ENCODE measurements at regions not wholly inside any gene's neighbourhood (a gene's known extent, or its start where the extent isn't known, plus 50 kb on each side); places are given as distances from the start of the nearest gene placed in this dataset.

GRCh38 chr2:173612354-173612753 is 257.7 kb downstream of the CDCA7 start:
- H3K9me3 ChIP-seq, result no peaks in the 10 kb centered on the region
- H3K4me1 ChIP-seq, result peaks cover 0 to 7% (median 0%) of the 10 kb centered on the region in 4 donors
- no peaks in the 10 kb centered on the region for H3K27me3 ChIP-seq
- WGBS, 2 donors (ENCODE audit: low coverage in 1 of 2), result 75% methylated on average over 3 of the region's 3 CpGs; no CpG with 5 or more reads in 1 of the 2 donors
- no peak for TF ChIP-seq POLR2A (IDR thresholded peaks at IDR 0.05)
- in situ Hi-C loops (cut with MboI; ENCODE audit: low pct_ligation_motif_present in 1 of 4, low pct_unique_long_range_greater_than_20kb in 1 of 4, low sequenced_read_pairs in 3 of 4), result no loop called here
- intact Hi-C loops (cut with DNase I; ENCODE audit: low total_unique reads), result no loop called here
- DNase-seq, result no peak
- H3K27ac ChIP-seq, result no peak overlapping the region
- H3K4me3 ChIP-seq, result no peak overlapping the region
- H3K36me3 ChIP-seq, result no peaks in the 10 kb centered on the region

- no peaks in the 10 kb centered on the region for H3K27me3 ChIP-seq
- intact Hi-C loops (cut with DNase I; ENCODE audit: low total_unique reads), result no loop called here
- peaks cover 0 to 7% (median 0%) of the 10 kb centered on the region in 4 donors for H3K4me1 ChIP-seq
These were observed 258.7 kb downstream of the CDCA7 start for GRCh38 chr2:173613386-173613785.

GRCh38 chr2:173614265-173614930 is 259.7 kb downstream of the CDCA7 start:
- no peaks in the 10 kb centered on the region for H3K27me3 ChIP-seq
- no peak for DNase-seq
- intact Hi-C loops (cut with DNase I; ENCODE audit: low total_unique reads) (no loop called here), in situ Hi-C loops (cut with MboI; ENCODE audit: low pct_ligation_motif_present in 1 of 4, low pct_unique_long_range_greater_than_20kb in 1 of 4, low sequenced_read_pairs in 3 of 4) (no loop called here)
- H3K27ac ChIP-seq, result no peak overlapping the region
- peaks cover 0 to 7% (median 0%) of the 10 kb centered on the region in 4 donors for H3K4me1 ChIP-seq
- H3K9me3 ChIP-seq, result no peaks in the 10 kb centered on the region
- no peak for TF ChIP-seq POLR2A (IDR thresholded peaks at IDR 0.05)
- no peak for TF ChIP-seq POLR2AphosphoS5 (IDR thresholded peaks at IDR 0.05)
- TF ChIP-seq EP300 (IDR thresholded peaks at IDR 0.05; ENCODE audit: low read depth), result no peak
- no peak for TF ChIP-seq CTCF (IDR thresholded peaks at IDR 0.05)
- H3K4me3 ChIP-seq, result no peak overlapping the region
- H3K36me3 ChIP-seq, result no peaks in the 10 kb centered on the region
- 47 to 50% methylated on average over 1 to 5 of the region's 5 CpGs for WGBS, 2 donors (ENCODE audit: low coverage in 1 of 2)

More at GRCh38 chr2:173613386-173613785, 258.7 kb downstream of the CDCA7 start:
- WGBS, 2 donors (ENCODE audit: low coverage in 1 of 2), result 73 to 77% methylated on average over 4 to 5 of the region's 5 CpGs
- DNase-seq, result no peak
- Histone ChIP-seq H3K9me3 (no peaks in the 10 kb centered on the region), H3K4me3 (no peak overlapping the region), H3K36me3 (no peaks in the 10 kb centered on the region), H3K27ac (no peak overlapping the region)
- in situ Hi-C loops (cut with MboI; ENCODE audit: low pct_ligation_motif_present in 1 of 4, low pct_unique_long_range_greater_than_20kb in 1 of 4, low sequenced_read_pairs in 3 of 4), result no loop called here
- TF ChIP-seq POLR2A (IDR thresholded peaks at IDR 0.05) (no peak), POLR2AphosphoS5 (IDR thresholded peaks at IDR 0.05) (no peak), EP300 (IDR thresholded peaks at IDR 0.05; ENCODE audit: low read depth) (no peak), CTCF (IDR thresholded peaks at IDR 0.05) (no peak)

GRCh38 chr2:173623438-173624319 is 269.0 kb downstream of the CDCA7 start:
- Histone ChIP-seq H3K4me3 (no peak overlapping the region), H3K4me1 (no peaks in the 10 kb centered on the region), H3K9me3 (no peaks in the 10 kb centered on the region), H3K36me3 (no peaks in the 10 kb centered on the region), H3K27ac (no peak overlapping the region), H3K27me3 (no peaks in the 10 kb centered on the region)
- 80 to 83% methylated on average over 9 to 13 of the region's 13 CpGs for WGBS, 2 donors (ENCODE audit: low coverage in 1 of 2)
- in situ Hi-C loops (cut with MboI; ENCODE audit: low pct_ligation_motif_present in 1 of 4, low pct_unique_long_range_greater_than_20kb in 1 of 4, low sequenced_read_pairs in 3 of 4) (no loop called here), intact Hi-C loops (cut with DNase I; ENCODE audit: low total_unique reads) (no loop called here)
- no peak for DNase-seq
- TF ChIP-seq EP300 (IDR thresholded peaks at IDR 0.05; ENCODE audit: low read depth) (no peak), POLR2AphosphoS5 (IDR thresholded peaks at IDR 0.05) (no peak), CTCF (IDR thresholded peaks at IDR 0.05) (no peak)

All from transverse colon (tissue), 4 donors.